ENCODE measurements at regions not wholly inside any gene's neighbourhood (a gene's known extent, or its start where the extent isn't known, plus 50 kb on each side); places are given as distances from the start of the nearest gene placed in this dataset.
"Not testable (repeated sequence)": the region's sequence is repeated elsewhere in the genome, so short reads cannot be mapped to it uniquely, and the experiment has no call there.

- DNase-seq, result no peak
Observed at GRCh38 chr14:34059037-34059924, 108.4 kb upstream of the EGLN3 start.

GRCh38 chr14:34058510-34058909 is 107.6 kb upstream of the EGLN3 start:
- no peak for DNase-seq

DNA sequence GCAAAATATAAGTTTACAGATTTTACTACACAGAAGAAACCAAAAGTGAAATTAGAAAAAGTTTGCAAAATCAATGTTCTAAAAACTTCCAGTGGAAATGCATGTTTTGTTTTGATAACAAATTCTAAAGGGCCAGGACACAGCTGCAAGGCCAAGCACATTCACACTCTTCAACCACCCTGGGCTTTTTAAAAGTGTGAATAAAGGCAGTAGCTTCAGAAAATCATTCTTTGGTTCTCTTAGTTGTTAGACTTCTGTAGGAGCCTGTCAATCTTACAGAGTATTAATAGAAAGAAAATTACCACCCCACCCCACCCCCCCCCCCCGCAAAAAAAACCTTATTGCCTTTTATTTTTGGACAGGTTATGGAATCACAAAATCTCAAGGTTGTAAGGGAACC is 105.2 kb upstream of the EGLN3 start:
- DNase-seq, result no peak

DNA sequence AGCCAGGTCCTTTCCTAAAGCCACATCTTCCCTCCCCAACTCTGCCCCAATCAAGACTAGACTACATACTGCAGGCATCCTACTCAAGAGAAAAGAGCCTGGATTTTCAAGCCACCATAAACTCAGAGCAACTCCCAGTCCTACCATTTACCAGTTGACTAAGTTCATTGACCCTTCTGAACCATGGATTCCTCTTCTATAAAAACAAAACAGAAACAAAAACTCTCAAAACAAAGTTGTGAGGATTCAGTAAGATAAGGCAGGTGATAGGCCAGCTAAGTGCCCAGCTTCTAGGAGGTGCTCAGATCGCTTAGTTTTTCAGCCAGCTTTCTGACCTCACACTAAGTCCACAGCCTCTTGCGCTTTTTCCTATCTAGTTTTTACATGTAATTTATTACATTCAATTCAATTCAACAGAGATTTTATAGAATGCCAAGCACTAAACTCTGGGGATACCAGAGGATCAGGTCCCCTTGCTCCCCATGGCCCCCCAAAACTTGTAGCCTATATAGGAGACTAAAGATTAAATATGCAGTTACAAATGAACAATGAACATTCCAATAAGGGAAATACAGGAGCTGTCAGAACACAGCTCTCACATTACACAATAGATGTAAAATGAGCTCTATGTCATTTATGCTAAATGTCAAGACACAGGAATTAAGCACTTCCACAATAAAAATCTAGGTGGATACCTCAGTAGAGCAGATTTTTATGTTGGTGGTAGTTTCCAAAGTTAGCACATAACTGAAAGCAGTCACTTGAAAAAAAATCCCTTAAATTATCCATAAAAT is 104.5 kb upstream of the EGLN3 start:
- no peak for DNase-seq

- no peak for DNase-seq
Observed at GRCh38 chr14:34053666-34054065, 102.8 kb upstream of the EGLN3 start.

GRCh38 chr14:34052658-34053014 is 101.8 kb upstream of the EGLN3 start:
- no peak for DNase-seq

DNA sequence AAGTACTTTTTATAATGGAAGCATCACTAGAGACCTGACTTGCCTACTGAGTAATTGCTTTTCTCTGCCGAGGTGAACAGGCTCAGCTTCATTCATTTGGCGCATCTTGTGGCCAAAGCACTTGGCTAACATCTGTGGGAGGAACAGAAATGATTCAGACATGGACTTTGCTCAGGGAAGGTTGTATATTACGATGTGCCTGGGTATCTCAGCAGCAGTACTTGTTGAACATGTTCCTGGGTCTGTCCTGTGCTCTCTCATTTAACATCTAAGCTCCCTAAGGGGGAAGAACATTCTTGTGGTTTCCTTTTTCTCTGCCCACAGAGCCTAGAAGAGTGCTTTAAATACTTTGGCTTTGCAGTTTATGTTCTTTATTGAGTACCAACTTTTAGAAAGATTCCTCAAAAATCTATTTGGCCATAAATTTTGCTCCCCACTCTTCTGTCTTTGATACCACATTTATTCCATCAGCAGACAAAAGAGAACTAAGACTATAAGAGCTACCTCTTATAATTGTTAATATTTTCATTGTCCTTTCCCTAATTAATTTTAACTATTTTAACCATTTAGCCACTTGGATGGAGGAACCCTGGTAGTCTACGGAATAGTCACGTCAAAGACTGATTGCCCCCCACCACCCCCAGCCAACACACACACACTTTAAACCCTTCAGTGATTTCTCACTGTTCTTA is 101.2 kb upstream of the EGLN3 start:
- DNase-seq, result no peak

GRCh38 chr14:34050606-34051005 is 99.7 kb upstream of the EGLN3 start:
- no peak for DNase-seq

DNA sequence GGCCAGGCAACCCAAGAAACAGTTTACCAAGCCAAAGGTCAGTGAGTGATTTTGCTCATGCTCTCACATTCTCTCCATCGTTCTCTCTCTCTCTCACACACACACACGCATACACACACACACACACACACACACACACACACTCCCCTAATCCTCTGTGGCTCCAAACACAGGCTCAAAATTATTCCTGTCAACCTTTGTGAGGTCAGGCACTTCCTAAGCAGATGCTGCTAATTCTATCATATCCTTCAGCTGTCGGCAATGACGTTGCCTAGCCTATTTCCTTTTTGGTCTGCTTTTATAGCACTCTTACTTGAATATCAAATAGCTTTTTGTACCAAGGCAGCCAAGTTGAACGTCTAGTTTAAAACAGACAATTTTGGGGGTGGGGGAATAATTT is 98.9 kb upstream of the EGLN3 start:
- no peak for DNase-seq

- DNase-seq, result not testable (repeated sequence)
Observed at GRCh38 chr14:34049187-34049586, 98.3 kb upstream of the EGLN3 start.

GRCh38 chr14:34046799-34047520 is 96.1 kb upstream of the EGLN3 start:
- peak in 1 of 6 experiments; percentile 2 for DNase-seq

DNA sequence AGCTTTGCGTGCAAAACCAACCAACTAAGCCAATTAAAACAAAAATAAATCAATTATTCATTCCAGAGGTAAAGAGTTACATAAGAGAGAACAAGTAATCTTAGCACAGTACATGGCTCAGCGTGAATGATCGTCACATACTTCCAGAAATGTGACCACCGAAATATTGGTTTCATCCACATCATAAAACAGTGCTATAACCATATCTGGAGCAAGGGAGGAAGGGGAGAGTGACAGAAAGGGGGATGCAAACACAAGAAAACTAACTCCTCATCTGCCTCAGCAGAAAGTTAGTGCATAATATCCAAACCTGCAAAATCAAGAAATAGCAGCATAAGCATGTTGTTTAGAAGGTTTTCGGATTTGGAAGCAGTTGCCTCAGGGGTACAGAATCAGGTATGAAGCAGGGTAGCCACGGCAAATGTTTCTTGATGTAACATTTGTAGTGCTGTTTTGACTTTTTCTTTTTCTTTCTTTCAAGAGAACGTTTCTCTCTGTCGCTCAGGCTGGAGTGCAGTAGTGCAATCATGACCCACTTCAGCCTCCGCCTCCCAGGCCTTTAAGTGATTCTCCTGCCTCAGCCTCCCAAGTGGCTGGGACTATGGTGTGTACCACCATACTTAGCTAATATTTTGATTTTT is 93.9 kb upstream of the EGLN3 start:
- DNase-seq, result no peak

GRCh38 chr14:34044373-34044637 is 93.4 kb upstream of the EGLN3 start:
- no peak for DNase-seq

DNA sequence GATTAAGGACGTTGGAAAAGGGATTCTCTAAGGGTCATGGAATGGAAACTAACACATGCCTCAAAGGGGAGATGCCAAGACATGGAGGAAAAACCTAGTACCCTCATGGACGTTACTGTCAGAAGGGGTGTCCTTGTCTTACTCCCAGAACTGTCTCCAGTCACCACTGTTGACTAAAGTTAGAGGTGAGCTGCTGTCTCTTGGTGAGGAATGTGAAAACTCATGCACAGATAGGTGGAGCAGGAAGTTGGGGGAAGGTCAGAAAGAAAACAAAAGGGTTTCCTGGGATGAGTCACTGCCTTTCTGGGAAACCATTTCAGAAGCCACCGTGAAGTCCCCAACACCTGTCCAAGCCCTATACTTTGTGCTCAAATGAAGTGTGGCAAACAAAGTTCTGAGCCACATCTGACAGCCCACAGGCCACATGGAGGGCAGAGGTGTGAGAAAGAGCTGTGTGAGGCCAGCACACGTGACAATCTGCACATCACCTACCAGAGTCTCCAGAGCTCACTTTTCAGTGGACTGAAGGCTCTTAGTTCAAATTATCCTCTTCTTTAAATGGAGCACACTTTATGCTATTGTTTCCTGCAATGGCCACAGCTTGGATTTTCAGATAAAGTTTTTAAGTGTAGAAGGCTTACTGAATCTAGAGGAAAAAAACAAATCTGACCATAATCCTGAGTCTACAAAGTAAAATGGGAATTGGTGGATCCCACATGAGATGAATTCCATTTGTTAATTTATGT is 92.9 kb upstream of the EGLN3 start:
- no peak for DNase-seq

GRCh38 chr14:34041220-34041619 is 90.3 kb upstream of the EGLN3 start:
- no peak for DNase-seq

- no peak for DNase-seq
Observed at GRCh38 chr14:34040766-34041165, 89.9 kb upstream of the EGLN3 start.

- DNase-seq, result no peak
Observed at GRCh38 chr14:34039428-34040047, 88.7 kb upstream of the EGLN3 start.

- no peak for DNase-seq
Observed at GRCh38 chr14:34038358-34039057, 87.6 kb upstream of the EGLN3 start.

GRCh38 chr14:34036319-34036766 is 85.5 kb upstream of the EGLN3 start:
- no peak for DNase-seq

DNA sequence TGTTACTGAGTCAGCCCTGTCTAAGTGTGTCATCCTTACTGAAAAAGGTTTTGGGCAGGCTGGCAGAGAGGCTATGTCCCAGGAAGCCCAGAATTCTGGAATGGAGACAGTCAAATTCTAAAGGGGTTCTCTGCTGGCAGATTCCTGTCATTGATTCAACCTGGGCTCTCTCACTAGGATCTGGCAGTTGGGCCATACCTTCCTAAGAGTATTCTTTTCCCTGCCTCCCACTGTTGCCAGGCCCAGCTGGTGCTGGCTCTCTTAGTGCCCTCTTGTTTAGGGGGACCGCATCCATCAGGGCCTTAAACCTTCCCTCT is 85.0 kb upstream of the EGLN3 start:
- no peak for DNase-seq

Measured in stimulated activated naive CD4-positive, alpha-beta T cell (primary cell).